EH (cell line): ENCODE measurements at regions not wholly inside any gene's neighbourhood (a gene's known extent, or its start where the extent isn't known, plus 50 kb on each side); places are given as distances from the start of the nearest gene placed in this dataset.

ENCODE experiments used
- DNase-seq: peaks from one replicate; pipeline ENCODE4 v3.0.0-alpha.2; 2015; ENCODE audit warnings: low read depth

- no peak for DNase-seq
These were observed 60.6 kb upstream of the CDK20 start for GRCh38 chr9:88034964-88035363.

- DNase-seq = no peak
These were observed 59.0 kb upstream of the CDK20 start for GRCh38 chr9:88033359-88033702.

- no peak for DNase-seq
These were observed 54.0 kb upstream of the CDK20 start for GRCh38 chr9:88028338-88028737.

- no peak for DNase-seq
These were observed 51.8 kb upstream of the CDK20 start for GRCh38 chr9:88026118-88026479.

GRCh38 chr9:88025411-88026117 is 51.2 kb upstream of the CDK20 start:
- DNase-seq = no peak

GRCh38 chr9:88024896-88025295 is 50.6 kb upstream of the CDK20 start:
- DNase-seq = no peak
